Nephron progenitor cell (in vitro differentiated cells): ENCODE measurements at regions not wholly inside any gene's neighbourhood (a gene's known extent, or its start where the extent isn't known, plus 50 kb on each side); places are given as distances from the start of the nearest gene placed in this dataset.
A peak's percentile ranks its signal among the peaks of the same experiment; 100 is the strongest.

Source experiments
- DNase-seq: peaks from one replicate; pipeline ENCODE4 v3.0.0; 2021
- H3K27ac Mint-ChIP-seq: 2 replicates; pipeline ENCODE4 v1.8.0; 2021; ENCODE audit warnings: mild to moderate bottlenecking, moderate library complexity, mixed read lengths
- H3K27me3 Mint-ChIP-seq: 2 replicates; pipeline ENCODE4 v1.8.0; 2021; ENCODE audit warnings: mild to moderate bottlenecking, low read depth, mixed read lengths; ENCODE audit not compliant: poor library complexity
- H3K36me3 Mint-ChIP-seq: 2 replicates; pipeline ENCODE4 v1.8.0; 2021; ENCODE audit warnings: low read depth, mixed read lengths
- H3K4me1 Mint-ChIP-seq: 2 replicates; pipeline ENCODE4 v1.8.0; 2021; ENCODE audit warnings: mixed read lengths
- H3K4me3 Mint-ChIP-seq: 2 replicates; pipeline ENCODE4 v1.8.0; 2021; ENCODE audit warnings: mild to moderate bottlenecking, moderate library complexity, mixed read lengths
- H3K9me3 Mint-ChIP-seq: 2 replicates; pipeline ENCODE4 v1.8.0; 2021; ENCODE audit warnings: mild to moderate bottlenecking, moderate library complexity, mixed read lengths
- CTCF ChIP-seq: fragments of 200-600 bp; sonication (generic); IDR thresholded peaks from 2 replicates; pipeline ENCODE4 v1.5.0; 2021; ENCODE audit warnings: antibody characterized with exemption

- H3K36me3 Mint-ChIP-seq: no peaks in the 10 kb centered on the region
- DNase-seq: no peak
- peaks cover 6% of the 10 kb centered on the region for H3K4me1 Mint-ChIP-seq
- H3K27ac Mint-ChIP-seq: peak overlapping the region; percentile 15
- H3K9me3 Mint-ChIP-seq: no peaks in the 10 kb centered on the region
- H3K4me3 Mint-ChIP-seq: no peak overlapping the region
- H3K27me3 Mint-ChIP-seq: peaks cover 3% of the 10 kb centered on the region
- no peak for TF ChIP-seq CTCF
Observed at GRCh38 chr13:79646880-79647279, 165.9 kb downstream of the NDFIP2 start.

GRCh38 chr13:79645569-79645968, 164.6 kb downstream of the NDFIP2 start:
- Mint-ChIP-seq H3K27me3 (peaks cover 7% of the 10 kb centered on the region), H3K27ac (peak overlapping the region; percentile 0), H3K9me3 (no peaks in the 10 kb centered on the region), H3K36me3 (no peaks in the 10 kb centered on the region), H3K4me3 (no peak overlapping the region), H3K4me1 (peaks cover 6% of the 10 kb centered on the region)
- TF ChIP-seq CTCF: no peak
- no peak for DNase-seq

DNA sequence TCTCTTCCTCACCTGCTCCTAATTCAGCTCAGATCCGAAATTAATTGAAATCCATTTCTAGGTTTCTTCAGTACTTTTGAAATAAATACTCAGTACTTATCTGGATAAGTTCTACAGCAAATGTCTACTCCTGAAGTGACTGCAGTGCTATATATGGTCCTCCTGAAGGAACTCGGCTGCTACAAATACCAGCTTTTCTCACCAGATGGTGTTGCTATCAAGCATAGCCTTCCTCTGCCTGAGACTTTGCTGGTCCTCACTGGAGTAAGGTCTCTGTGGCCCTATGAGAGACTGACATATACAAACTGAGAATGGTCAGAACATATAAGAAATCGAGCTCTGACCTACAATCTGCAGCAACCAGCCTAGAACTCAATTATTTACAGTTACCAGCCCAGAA, 161.6 kb downstream of the NDFIP2 start:
- peaks cover 7% of the 10 kb centered on the region for H3K9me3 Mint-ChIP-seq
- H3K4me3 Mint-ChIP-seq: no peak overlapping the region
- H3K36me3 Mint-ChIP-seq: no peaks in the 10 kb centered on the region
- no peak overlapping the region for H3K27ac Mint-ChIP-seq
- peaks cover 6% of the 10 kb centered on the region for H3K4me1 Mint-ChIP-seq
- no peak for TF ChIP-seq CTCF
- DNase-seq: no peak
- H3K27me3 Mint-ChIP-seq: peaks cover 9% of the 10 kb centered on the region

DNA sequence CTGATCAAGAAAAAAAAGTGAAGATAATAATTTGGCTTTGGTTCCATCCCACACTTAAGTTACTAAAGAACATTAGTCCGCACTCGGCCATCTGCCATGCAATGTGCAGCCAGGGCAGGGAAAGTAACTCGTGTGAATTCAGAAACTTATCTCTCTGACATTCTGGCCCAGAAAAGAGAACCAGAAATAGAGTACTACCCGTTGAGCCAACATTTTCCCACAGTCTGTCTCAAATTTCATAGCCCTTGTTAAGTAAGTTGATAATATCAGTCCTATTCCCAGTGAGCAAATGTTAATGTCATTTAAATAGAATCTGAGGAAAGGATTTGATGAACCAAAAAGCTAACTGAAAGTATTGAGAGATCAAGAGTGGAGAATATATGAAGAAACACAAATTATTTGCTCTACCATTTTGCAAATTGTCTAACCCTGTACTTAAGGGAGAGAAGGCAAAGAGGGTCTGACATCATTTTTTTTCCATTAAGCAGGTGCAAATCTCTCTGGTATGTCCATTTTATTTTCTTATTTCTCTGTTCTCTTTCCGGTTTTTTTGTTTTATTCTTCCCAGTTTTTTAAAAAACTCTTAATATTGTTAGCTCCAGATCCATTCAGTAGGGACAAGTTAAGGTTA, 156.3 kb downstream of the NDFIP2 start:
- Mint-ChIP-seq H3K4me3 (no peak overlapping the region), H3K27me3 (peaks cover 9% of the 10 kb centered on the region), H3K36me3 (no peaks in the 10 kb centered on the region), H3K27ac (peak overlapping the region; percentile 53), H3K9me3 (peaks cover 7% of the 10 kb centered on the region), H3K4me1 (no peaks in the 10 kb centered on the region)
- no peak for DNase-seq
- TF ChIP-seq CTCF: no peak

DNA sequence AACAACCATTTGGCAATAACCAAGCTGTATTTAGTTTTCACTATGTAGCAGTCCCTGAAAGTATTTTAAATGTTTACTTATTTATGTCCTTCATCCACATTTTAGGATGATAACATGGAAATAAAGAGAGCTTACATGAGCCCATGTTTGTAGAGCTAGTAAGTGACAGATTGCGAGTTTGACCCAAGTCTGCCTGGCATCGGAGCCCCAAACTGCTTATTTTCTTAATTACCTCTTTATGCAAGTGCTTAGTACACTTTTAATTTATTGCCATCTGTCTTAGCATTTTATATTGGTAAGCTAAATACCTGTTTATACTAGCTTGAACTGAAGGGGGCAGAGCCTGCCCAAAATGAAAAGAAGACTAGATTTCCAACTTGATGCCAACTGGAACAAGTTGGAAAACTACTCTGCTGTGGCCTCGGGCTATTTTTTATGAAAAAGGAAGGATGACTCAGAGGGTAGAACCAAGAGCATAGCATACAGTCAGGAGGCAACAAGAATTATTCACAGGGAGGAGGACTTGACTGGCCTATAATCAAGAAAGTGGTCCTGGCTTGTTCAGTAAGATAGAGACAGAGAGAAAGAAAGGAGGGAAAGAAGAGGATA, 150.2 kb downstream of the NDFIP2 start:
- no peaks in the 10 kb centered on the region for H3K9me3 Mint-ChIP-seq
- H3K27ac Mint-ChIP-seq: no peak overlapping the region
- H3K4me3 Mint-ChIP-seq: no peak overlapping the region
- H3K4me1 Mint-ChIP-seq: no peaks in the 10 kb centered on the region
- no peak for TF ChIP-seq CTCF
- H3K27me3 Mint-ChIP-seq: no peaks in the 10 kb centered on the region
- no peak for DNase-seq
- no peaks in the 10 kb centered on the region for H3K36me3 Mint-ChIP-seq

DNA sequence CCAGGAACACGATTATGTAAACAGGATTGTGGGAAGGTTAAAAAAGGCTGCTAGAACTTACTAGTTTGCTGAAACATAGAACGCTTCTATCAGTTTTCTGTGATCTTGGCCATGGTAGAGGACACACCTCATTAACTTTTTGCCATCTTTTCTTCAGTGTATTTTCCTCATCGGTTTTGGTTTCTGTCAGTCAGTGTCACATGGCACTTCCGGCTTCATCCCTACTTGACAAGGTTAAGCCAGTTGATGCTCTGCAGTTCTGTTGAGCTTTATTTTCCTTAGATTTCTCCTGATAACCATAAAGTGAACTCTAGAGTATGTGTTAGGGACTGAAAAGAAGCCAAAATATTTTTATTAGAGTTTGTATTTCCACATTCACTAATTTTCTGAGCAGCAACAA, 147.5 kb downstream of the NDFIP2 start:
- H3K27ac Mint-ChIP-seq: no peak overlapping the region
- no peak for DNase-seq
- H3K27me3 Mint-ChIP-seq: peaks cover 4% of the 10 kb centered on the region
- H3K4me3 Mint-ChIP-seq: no peak overlapping the region
- no peak for TF ChIP-seq CTCF
- no peaks in the 10 kb centered on the region for H3K9me3 Mint-ChIP-seq
- H3K36me3 Mint-ChIP-seq: no peaks in the 10 kb centered on the region
- no peaks in the 10 kb centered on the region for H3K4me1 Mint-ChIP-seq
